ENCODE measurements at regions not wholly inside any gene's neighbourhood (a gene's known extent, or its start where the extent isn't known, plus 50 kb on each side); places are given as distances from the start of the nearest gene placed in this dataset.

DNA sequence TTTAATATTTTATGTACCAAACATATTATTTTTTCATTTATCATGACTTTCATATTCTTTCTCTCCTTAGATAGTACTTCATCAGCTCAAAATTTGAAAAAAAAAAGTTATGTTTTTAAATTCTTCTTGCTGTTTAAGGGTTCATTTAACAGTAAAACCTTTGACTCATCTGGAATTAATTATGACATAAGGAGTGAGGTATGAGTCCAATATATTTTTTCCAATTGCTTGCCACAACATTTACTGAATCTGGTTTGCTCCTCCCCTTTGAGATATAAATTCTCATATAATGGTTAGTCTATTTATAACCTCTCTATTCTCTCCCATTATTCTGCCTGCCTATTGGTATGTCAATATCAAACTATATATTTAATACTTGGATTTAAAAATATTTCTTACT lies 387.8 kb downstream of the TUSC7 start:
- TF ChIP-seq POLR2A (IDR thresholded peaks at IDR 0.05) = no peak
- TF ChIP-seq, protein P1, sequence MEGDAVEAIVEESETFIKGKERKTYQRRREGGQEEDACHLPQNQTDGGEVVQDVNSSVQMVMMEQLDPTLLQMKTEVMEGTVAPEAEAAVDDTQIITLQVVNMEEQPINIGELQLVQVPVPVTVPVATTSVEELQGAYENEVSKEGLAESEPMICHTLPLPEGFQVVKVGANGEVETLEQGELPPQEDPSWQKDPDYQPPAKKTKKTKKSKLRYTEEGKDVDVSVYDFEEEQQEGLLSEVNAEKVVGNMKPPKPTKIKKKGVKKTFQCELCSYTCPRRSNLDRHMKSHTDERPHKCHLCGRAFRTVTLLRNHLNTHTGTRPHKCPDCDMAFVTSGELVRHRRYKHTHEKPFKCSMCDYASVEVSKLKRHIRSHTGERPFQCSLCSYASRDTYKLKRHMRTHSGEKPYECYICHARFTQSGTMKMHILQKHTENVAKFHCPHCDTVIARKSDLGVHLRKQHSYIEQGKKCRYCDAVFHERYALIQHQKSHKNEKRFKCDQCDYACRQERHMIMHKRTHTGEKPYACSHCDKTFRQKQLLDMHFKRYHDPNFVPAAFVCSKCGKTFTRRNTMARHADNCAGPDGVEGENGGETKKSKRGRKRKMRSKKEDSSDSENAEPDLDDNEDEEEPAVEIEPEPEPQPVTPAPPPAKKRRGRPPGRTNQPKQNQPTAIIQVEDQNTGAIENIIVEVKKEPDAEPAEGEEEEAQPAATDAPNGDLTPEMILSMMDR (IDR thresholded peaks at IDR 0.05) = no peak
- no peak for DNase-seq
- no peak overlapping the region for H3K4me3 ChIP-seq
- no peaks in the 10 kb centered on the region for H3K9me3 ChIP-seq
- H3K27me3 ChIP-seq = no peaks in the 10 kb centered on the region
- H3K36me3 ChIP-seq = no peaks in the 10 kb centered on the region
- H3K4me1 ChIP-seq = no peaks in the 10 kb centered on the region
- no peak overlapping the region for H3K27ac ChIP-seq

DNA sequence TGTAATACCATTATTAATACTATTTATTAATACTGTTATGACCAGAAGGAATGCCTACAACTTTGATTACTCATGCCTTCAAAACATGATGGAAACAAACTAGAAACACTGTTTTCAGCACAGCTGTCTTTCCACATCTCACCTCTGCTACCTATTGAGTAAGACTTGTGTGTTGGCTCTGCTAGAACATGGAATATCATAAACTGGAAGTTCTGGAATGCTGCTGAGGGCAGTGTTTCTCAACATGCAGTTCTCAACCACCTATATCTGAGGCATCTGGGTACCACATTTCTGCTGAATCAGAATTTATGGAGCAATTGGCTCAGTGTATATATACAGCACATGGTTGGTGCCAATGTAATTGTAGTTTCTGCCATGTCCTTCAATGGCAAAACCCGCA lies 392.1 kb downstream of the TUSC7 start:
- no peaks in the 10 kb centered on the region for H3K36me3 ChIP-seq
- H3K27ac ChIP-seq = no peak overlapping the region
- DNase-seq = no peak
- no peak overlapping the region for H3K4me3 ChIP-seq
- TF ChIP-seq, protein P1 (IDR thresholded peaks at IDR 0.05) = no peak
- no peak for TF ChIP-seq POLR2A (IDR thresholded peaks at IDR 0.05)
- no peaks in the 10 kb centered on the region for H3K9me3 ChIP-seq
- H3K27me3 ChIP-seq = no peaks in the 10 kb centered on the region
- H3K4me1 ChIP-seq = no peaks in the 10 kb centered on the region

DNA sequence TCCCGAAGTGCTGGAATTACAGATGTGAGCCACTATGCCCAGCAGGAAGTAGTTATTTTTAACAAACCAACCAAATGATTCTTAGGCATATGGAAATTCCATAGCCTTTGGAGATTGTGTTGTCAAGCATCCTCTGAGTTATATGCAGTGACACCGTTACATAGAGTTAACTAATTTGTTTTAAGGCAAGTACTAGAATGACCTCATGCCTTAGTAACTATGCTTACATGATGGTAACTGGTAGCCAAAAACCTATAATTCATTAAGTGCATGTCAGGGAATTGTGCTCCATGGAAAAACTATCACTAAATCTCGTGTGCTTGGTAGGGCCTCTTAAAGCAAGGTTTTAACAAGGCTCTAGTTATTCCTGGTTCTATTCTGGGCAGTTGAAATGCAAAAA lies 392.8 kb downstream of the TUSC7 start:
- no peak overlapping the region for H3K4me3 ChIP-seq
- H3K9me3 ChIP-seq = no peaks in the 10 kb centered on the region
- no peak overlapping the region for H3K27ac ChIP-seq
- DNase-seq = no peak
- H3K36me3 ChIP-seq = no peaks in the 10 kb centered on the region
- H3K4me1 ChIP-seq = no peaks in the 10 kb centered on the region
- no peaks in the 10 kb centered on the region for H3K27me3 ChIP-seq
- TF ChIP-seq, protein P1 (IDR thresholded peaks at IDR 0.05) = no peak
- TF ChIP-seq POLR2A (IDR thresholded peaks at IDR 0.05) = no peak

DNA sequence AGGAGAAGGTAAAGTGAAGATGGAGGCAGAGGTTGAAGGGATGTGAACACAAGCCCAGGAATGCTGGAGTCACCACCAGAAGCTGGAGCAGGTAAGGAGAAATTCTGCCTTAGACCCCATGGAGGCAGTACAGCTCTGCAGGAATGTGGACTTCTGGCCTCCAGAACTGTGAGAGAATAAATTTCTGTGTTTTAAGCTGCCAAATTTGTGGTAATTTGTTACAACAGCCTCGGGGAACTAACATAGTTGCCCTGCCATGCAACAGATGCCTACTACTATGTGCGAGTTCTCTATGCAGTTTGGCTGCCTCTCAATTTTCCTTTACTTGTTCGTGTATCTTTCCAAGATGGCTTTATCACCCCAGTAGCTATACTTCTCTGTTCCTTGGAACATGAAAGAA lies 394.1 kb downstream of the TUSC7 start:
- Histone ChIP-seq H3K4me3 (no peak overlapping the region), H3K9me3 (no peaks in the 10 kb centered on the region), H3K27me3 (no peaks in the 10 kb centered on the region), H3K4me1 (no peaks in the 10 kb centered on the region), H3K27ac (no peak overlapping the region), H3K36me3 (no peaks in the 10 kb centered on the region)
- TF ChIP-seq, protein P1 (IDR thresholded peaks at IDR 0.05) = no peak
- TF ChIP-seq POLR2A (IDR thresholded peaks at IDR 0.05) = no peak
- DNase-seq = no peak

DNA sequence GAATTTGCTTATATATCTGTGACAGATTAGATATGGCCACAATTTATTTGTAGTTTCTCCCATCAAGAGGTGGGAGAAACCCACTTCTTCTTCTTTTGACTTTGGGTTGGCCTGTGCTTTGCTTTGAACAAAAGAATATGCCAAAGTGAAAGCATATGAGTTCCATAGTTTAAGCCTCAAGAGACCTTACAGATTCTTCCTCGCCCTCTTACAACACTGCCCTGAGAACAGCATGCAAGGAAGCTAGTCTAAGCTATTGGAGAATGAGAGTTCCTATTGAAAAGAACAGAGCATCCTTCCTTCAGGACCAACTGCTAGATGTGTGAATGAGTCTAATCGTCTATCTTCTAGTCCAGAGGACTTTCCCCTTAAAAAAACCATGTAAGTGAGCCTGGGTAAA lies 394.8 kb downstream of the TUSC7 start:
- Histone ChIP-seq H3K27me3 (no peaks in the 10 kb centered on the region), H3K9me3 (no peaks in the 10 kb centered on the region), H3K36me3 (no peaks in the 10 kb centered on the region), H3K4me3 (no peak overlapping the region), H3K4me1 (no peaks in the 10 kb centered on the region), H3K27ac (no peak overlapping the region)
- no peak for TF ChIP-seq POLR2A (IDR thresholded peaks at IDR 0.05)
- TF ChIP-seq, protein P1 (IDR thresholded peaks at IDR 0.05) = no peak
- no peak for DNase-seq

DNA sequence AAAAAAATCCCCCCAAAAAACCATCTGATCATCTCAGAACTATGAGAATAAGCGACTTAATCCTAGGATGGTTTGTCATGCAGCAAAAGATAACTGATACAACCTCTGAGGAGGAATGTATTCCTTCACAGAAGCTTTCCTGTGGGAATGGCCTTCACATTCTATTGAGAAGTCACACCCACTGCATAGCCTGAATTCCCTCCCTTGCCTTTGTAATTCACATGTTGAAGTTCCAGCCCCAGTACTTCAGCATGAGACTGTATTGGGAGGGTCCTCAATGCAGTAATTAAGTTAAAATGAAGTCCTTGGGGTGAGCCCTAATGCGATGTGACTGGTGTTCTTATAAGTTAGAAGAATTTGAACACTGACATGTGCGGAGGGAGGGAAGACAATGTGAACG lies 395.2 kb downstream of the TUSC7 start:
- Histone ChIP-seq H3K36me3 (no peaks in the 10 kb centered on the region), H3K27me3 (no peaks in the 10 kb centered on the region), H3K9me3 (no peaks in the 10 kb centered on the region), H3K4me3 (no peak overlapping the region), H3K27ac (no peak overlapping the region), H3K4me1 (no peaks in the 10 kb centered on the region)
- DNase-seq = no peak
- TF ChIP-seq, protein P1 (IDR thresholded peaks at IDR 0.05) = no peak
- no peak for TF ChIP-seq POLR2A (IDR thresholded peaks at IDR 0.05)

All from Peyer's patch (tissue), 4 donors.